ENCODE measurements at regions not wholly inside any gene's neighbourhood (a gene's known extent, or its start where the extent isn't known, plus 50 kb on each side); places are given as distances from the start of the nearest gene placed in this dataset.
A peak's percentile ranks its signal among the peaks of the same experiment; 100 is the strongest.

GRCh38 chr11:27812341-27812740, 112.1 kb upstream of the BDNF start:
- in situ Hi-C loops (cut with MboI; ENCODE audit: low pct_ligation_motif_present in 1 of 4, low pct_unique_long_range_greater_than_20kb in 1 of 4, low sequenced_read_pairs in 3 of 4) (no loop called here), intact Hi-C loops (cut with DNase I; ENCODE audit: low total_unique reads) (no loop called here)
- no peak for DNase-seq
- WGBS, 2 donors (ENCODE audit: low coverage in 1 of 2), result 91% methylated on average over 2 of the region's 2 CpGs; no CpG with 5 or more reads in 1 of the 2 donors
- Histone ChIP-seq H3K27ac (no peak overlapping the region), H3K4me3 (no peak overlapping the region), H3K27me3 (no peaks in the 10 kb centered on the region), H3K36me3 (no peaks in the 10 kb centered on the region), H3K9me3 (no peaks in the 10 kb centered on the region), H3K4me1 (no peaks in the 10 kb centered on the region)
- TF ChIP-seq POLR2AphosphoS5 (IDR thresholded peaks at IDR 0.05), result no peak
- no peak for TF ChIP-seq EP300 (IDR thresholded peaks at IDR 0.05; ENCODE audit: low read depth)

GRCh38 chr11:27807596-27807995, 107.3 kb upstream of the BDNF start:
- Histone ChIP-seq H3K4me3 (no peak overlapping the region), H3K36me3 (no peaks in the 10 kb centered on the region), H3K27me3 (no peaks in the 10 kb centered on the region), H3K4me1 (no peaks in the 10 kb centered on the region), H3K9me3 (no peaks in the 10 kb centered on the region), H3K27ac (no peak overlapping the region)
- DNase-seq, result no peak
- TF ChIP-seq EP300 (IDR thresholded peaks at IDR 0.05; ENCODE audit: low read depth) (no peak), POLR2A (IDR thresholded peaks at IDR 0.05) (no peak), POLR2AphosphoS5 (IDR thresholded peaks at IDR 0.05) (no peak), CTCF (IDR thresholded peaks at IDR 0.05) (no peak)
- 44 to 70% methylated on average over 2 of the region's 2 CpGs for WGBS, 2 donors (ENCODE audit: low coverage in 1 of 2)
- in situ Hi-C loops (cut with MboI; ENCODE audit: low pct_ligation_motif_present in 1 of 4, low pct_unique_long_range_greater_than_20kb in 1 of 4, low sequenced_read_pairs in 3 of 4), result no loop called here
- intact Hi-C loops (cut with DNase I; ENCODE audit: low total_unique reads), result no loop called here

GRCh38 chr11:27806122-27806521, 105.9 kb upstream of the BDNF start:
- H3K4me1 ChIP-seq, result no peaks in the 10 kb centered on the region
- no peak overlapping the region for H3K4me3 ChIP-seq
- no peaks in the 10 kb centered on the region for H3K36me3 ChIP-seq
- DNase-seq, result no peak
- H3K27ac ChIP-seq, result no peak overlapping the region
- H3K9me3 ChIP-seq, result no peaks in the 10 kb centered on the region
- H3K27me3 ChIP-seq, result no peaks in the 10 kb centered on the region
- intact Hi-C loops (cut with DNase I; ENCODE audit: low total_unique reads), result no loop called here
- WGBS, 2 donors (ENCODE audit: low coverage in 1 of 2), result 71 to 100% methylated on average over 1 to 19 of the region's 19 CpGs
- in situ Hi-C loops (cut with MboI; ENCODE audit: low pct_ligation_motif_present in 1 of 4, low pct_unique_long_range_greater_than_20kb in 1 of 4, low sequenced_read_pairs in 3 of 4), result no loop called here
- TF ChIP-seq EP300 (IDR thresholded peaks at IDR 0.05; ENCODE audit: low read depth) (no peak), POLR2AphosphoS5 (IDR thresholded peaks at IDR 0.05) (no peak), CTCF (IDR thresholded peaks at IDR 0.05) (no peak), POLR2A (IDR thresholded peaks at IDR 0.05) (no peak)

GRCh38 chr11:27795955-27796861, 96.0 kb upstream of the BDNF start:
- Histone ChIP-seq H3K4me3 (peak overlapping the region in 1 of 4 donors; percentile 22), H3K9me3 (no peaks in the 10 kb centered on the region), H3K4me1 (peaks cover 0 to 24% (median 18%) of the 10 kb centered on the region in 4 donors), H3K27ac (peak overlapping the region; percentile 70 to 85 (median 80)), H3K27me3 (no peaks in the 10 kb centered on the region), H3K36me3 (no peaks in the 10 kb centered on the region)
- intact Hi-C loops (cut with DNase I; ENCODE audit: low total_unique reads), result no loop called here
- WGBS, 2 donors (ENCODE audit: low coverage in 1 of 2), result 9 to 15% methylated on average over 5 to 9 of the region's 9 CpGs
- in situ Hi-C loops (cut with MboI; ENCODE audit: low pct_ligation_motif_present in 1 of 4, low pct_unique_long_range_greater_than_20kb in 1 of 4, low sequenced_read_pairs in 3 of 4), result no loop called here
- TF ChIP-seq EP300 (IDR thresholded peaks at IDR 0.05; ENCODE audit: low read depth) (no peak), POLR2AphosphoS5 (IDR thresholded peaks at IDR 0.05) (peak in 1 of 3 donors; percentile 60), CTCF (IDR thresholded peaks at IDR 0.05) (no peak)
- DNase-seq, result peak; percentile 82
